Mammary epithelial cell (primary cell): ENCODE measurements at regions not wholly inside any gene's neighbourhood (a gene's known extent, or its start where the extent isn't known, plus 50 kb on each side); places are given as distances from the start of the nearest gene placed in this dataset.

Experiments used
- CTCF ChIP-seq, 2 donors: IDR thresholded peaks in 1 of 2; conservative IDR thresholded peaks in 1 of 2; 2 replicates each; pipeline ENCODE4 v1.5.1; 2011 to 2012; ENCODE audit warnings: inconsistent platforms in 2 of 2, low read length in 2 of 2, mild to moderate bottlenecking in 2 of 2, control low read depth in 1 of 2, low read depth in 1 of 2; ENCODE audit not compliant: insufficient read depth in 1 of 2; ENCODE audit errors: extremely low read depth in 1 of 2
- EZH2 ChIP-seq: IDR thresholded peaks from 2 replicates; pipeline ENCODE4 v1.6.1; 2012; ENCODE audit warnings: low read length, inconsistent platforms, borderline replicate concordance

GRCh38 chr10:27440478-27440877 lies 63.6 kb upstream of the RAB18 start:
- TF ChIP-seq CTCF (conservative IDR thresholded peaks at IDR 0.05 in 1 of 2, IDR thresholded peaks at IDR 0.05 in 1 of 2; ENCODE audit: extremely low read depth in 1 of 2, insufficient read depth in 1 of 2, low read depth in 1 of 2, low read length in 2 of 2) (no peak), EZH2 (no peak)
